ENCODE measurements at regions not wholly inside any gene's neighbourhood (a gene's known extent, or its start where the extent isn't known, plus 50 kb on each side); places are given as distances from the start of the nearest gene placed in this dataset.
"Not testable (repeated sequence)": the region's sequence is repeated elsewhere in the genome, so short reads cannot be mapped to it uniquely, and the experiment has no call there.

DNA sequence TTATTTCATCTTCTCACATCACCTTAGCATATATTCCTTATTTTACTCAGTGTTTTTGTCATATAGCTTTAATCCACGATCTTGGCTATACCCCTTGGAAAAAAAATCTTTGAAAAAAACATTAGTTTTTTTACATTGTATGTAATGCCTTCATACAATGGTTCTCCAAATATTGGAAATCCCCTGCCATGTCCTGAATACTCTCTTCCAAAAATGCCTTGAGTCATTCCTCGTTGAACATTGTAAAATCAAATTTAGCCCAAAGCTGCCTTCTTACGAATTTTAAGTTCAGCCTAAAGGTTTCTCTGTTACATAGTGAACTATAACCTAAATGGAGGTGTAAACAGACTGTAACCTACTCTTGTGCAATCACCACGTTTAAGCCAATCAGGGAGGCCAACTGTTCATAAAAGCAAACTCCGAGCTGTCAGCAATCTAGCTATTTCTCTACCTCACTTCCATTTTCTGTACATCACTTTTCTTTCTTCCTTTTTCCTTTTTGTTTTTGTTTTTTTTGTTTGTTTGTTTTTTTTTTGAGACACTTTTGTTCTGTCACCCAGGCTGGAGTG lies 140.1 kb downstream of the ANXA2 start:
- no peak for DNase-seq (ENCODE audit: low read depth)

DNA sequence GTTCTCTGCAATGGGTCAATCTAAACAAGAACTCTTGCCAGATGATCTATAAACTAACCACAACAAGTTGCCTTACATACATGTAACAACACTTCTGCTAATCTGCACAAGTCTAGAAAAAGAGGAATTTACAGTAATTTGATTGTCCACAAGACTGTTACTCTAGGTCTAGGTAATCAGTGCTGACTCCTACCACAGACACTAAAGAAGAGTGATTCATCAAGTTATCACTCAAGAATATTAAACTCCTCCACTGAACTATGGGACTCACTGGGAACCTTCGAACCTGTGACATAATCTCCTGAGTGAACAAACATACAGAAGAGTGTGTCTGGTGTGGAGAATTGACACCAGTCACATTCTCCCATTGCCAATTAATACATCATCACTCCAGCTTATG lies 138.3 kb downstream of the ANXA2 start:
- no peak for DNase-seq (ENCODE audit: low read depth)

DNA sequence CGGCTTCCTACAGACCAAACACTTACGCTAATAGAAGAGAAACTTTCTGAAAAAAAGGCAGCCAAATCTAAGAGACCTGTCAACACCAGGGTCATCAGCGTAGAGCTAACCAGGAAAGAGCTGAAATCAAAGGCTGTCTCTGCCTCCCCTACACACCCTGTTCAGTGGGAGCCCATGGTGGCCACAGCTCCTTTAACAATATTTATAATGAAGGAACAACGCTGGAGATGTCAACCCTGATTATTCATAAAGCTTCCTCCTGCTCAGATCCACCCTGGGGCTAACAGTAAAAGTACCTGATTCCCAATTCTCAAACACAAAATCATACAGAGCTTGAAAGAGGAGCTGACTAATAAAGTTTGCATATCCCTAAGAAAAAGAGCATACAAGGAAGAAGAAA lies 133.7 kb downstream of the ANXA2 start:
- DNase-seq (ENCODE audit: low read depth): no peak

DNA sequence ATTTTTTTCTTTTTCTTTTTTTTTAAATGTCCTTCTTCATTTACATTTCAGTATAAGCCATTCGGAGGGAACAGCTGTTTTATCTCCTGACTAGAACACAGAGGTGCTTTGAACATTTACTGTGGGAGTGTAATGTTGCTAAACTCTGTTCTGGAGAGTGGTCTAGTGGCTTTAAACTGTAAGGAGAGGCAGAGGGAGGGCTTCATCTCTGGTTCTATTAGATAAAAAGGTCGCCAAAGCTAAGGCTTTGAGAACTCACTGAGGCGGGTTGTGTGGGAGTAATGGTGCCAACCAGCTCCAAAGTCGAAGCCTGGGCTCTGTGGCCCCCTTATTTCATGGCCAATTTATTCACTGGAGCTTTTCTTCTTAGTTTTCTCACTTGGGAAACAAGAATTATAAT lies 133.2 kb downstream of the ANXA2 start:
- no peak for DNase-seq (ENCODE audit: low read depth)

DNA sequence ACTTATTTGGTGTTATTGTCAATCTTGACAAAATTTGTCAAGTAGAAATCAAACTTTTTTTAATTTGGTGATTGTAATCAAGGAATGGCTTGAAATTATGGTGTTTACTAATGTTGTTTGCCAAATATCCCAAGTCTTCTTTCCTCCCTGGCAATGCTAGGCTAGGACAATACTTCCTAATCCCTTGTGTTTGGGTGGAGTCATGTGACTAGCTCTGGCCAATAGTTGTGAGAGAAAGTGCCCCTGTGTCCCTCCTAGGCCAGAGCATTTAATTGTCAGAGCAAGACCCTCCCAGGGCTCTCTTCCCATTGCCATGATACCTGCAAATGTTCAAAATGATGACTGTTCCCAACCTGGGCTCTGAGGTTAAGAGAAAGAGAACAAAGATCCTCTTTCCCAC lies 132.7 kb downstream of the ANXA2 start:
- DNase-seq (ENCODE audit: low read depth): no peak

DNA sequence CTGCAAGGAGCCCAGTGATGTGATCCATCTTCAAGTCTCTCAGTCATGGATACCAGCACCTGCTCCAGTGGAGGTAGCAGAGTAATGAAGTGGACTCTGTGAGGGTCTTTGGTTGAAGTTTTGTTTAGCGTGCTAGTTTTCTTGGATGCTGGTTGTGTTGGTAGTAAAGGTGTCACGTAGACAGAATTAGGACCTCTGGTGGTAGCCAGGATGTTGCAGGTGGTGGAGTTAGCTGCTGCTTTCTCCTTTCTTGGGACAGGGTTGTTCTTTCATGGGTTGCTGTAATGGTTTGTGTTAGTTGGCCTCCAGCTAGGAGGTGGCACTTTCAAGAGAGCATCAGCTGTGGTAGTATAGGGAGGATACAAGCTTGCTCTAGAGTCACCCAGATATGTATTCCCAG lies 125.2 kb downstream of the ANXA2 start:
- DNase-seq (ENCODE audit: low read depth): no peak

DNA sequence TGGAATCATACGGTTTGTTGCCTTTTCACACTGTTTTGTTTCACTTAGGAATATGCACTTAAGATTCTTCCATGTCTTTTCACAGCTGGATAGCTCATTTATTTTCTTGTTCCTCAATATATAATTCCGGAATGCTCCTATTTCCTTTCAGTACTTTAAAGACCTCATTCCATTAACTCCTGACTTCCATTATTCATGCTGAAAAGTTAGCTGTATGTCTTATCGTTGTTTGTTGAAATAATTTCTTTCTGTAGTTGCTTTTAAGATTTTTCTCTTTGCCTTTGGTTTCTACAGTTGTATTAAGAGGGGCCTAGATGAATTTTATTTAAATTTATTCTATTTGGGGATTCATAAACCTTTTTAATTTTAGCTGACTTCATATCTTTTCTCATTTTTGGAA lies 122.2 kb downstream of the ANXA2 start:
- DNase-seq (ENCODE audit: low read depth): no peak

DNA sequence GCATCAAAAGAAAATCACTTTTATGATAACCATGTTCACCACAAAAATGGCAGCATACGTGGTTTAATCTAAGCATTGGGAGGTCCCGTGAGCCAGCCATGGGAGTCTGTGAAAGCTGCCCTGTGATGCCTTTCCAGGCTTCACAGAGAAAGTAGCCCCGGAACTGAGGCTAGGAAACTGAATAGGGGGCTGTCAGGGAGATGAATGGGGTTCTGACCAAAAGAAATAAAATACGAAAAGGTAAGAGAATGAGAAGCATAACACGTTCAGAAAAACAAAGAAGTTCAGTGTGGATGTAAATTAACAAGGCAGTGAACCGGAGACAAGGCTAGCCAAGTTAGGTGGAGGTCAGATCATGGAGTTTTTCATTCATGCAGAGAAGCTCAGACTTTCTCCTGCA lies 118.9 kb downstream of the ANXA2 start:
- no peak for DNase-seq (ENCODE audit: low read depth)

DNA sequence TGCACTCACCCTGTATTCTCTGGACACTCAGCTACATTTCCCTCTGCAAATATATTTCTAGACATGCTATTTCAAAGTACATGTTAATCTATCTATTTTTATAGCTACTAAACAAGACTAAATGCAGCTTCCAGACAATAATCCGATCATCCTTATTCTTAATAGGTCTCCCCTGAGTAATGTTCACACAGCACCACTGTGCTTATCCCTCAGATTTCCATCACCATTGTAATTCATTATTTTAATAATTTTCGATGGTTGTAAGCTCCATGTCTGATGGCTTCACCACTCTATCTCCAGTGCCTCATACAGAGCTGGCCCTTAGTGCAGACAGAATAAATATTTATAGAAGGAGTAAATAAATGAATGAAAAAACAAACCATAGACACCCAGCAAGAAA lies 117.5 kb downstream of the ANXA2 start:
- no peak for DNase-seq (ENCODE audit: low read depth)

DNA sequence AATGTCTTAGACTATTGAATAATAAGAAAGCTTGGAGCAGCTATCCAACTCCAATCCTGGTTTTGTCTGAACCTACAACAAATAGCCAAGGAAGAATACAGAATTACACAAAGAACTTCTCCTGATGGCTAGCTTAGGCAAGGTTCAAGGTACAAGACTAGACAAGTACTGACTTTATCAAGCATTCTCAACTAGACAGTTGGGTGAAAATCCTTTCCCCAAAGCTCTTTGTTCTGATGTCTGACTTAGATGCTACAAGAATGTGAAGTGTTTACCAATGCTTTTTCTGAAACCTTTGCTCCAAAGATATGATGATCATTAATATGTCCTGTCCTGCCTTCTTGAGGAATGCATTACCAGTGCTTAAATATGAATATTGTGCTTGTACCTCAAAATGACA lies 113.8 kb downstream of the ANXA2 start:
- DNase-seq (ENCODE audit: low read depth): no peak

DNA sequence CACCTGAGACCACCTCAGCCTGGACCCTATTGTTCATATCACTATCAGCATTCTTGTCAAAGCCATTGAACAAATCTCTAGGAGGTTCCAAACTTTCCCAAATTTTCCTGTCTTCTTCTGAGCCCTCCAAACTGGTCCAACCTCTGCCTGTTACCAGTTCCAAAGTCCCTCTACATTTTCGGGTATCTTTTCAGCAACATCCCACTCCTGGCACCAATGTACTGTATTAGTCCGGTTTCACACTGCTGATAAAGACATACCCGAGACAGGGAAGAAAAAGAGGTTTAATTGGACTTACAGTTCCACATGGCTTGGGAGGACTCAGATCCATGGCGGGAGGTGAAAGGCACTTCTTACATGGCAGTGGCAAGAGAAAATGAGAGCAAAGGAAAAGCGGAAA lies 101.9 kb downstream of the ANXA2 start:
- DNase-seq (ENCODE audit: low read depth): not testable (repeated sequence)

DNA sequence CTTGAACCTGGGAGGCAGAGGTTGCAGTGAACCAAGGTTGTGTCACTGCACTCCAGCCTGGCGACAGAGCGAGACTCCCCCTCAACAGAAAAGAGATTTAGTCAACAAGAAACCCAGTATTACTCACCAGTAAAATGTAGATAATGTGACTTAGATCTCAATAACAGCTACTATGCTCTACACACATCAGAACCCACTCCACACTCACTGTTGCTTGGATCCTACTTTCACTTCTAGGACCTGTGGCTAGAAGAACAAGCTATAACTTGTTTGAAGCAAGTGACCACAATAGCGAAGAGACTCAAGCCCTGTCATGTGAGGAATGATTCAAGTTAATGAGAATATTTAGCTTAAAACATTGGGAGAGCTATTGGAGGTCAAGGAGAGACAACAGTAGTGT lies 100.7 kb downstream of the ANXA2 start:
- no peak for DNase-seq (ENCODE audit: low read depth)
